Medulla oblongata (tissue), 1 donor: ENCODE measurements at regions not wholly inside any gene's neighbourhood (a gene's known extent, or its start where the extent isn't known, plus 50 kb on each side); places are given as distances from the start of the nearest gene placed in this dataset.

ENCODE experiments used
- DNase-seq: peaks from one replicate; pipeline ENCODE4 v3.0.0-alpha.2; 2015; ENCODE audit errors: extremely low spot score

DNA sequence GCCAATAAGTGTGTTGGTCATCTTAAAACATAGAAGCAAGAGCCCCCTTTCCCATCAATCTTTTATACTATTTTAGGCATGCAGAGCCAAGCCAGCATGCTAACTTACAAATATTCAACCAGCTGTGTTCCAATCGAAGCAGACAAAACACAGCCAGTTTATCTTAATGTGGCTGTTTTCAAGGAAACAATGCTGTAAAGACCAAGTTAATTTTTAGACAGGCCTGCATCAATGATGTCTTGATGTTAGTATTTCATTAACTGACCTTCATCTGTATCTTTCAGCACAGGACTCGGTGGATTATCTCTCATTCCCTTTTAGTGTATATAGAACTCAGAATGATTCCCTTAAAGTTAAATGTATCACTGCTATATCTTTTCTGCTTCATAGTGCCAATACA is 262.0 kb upstream of the ZWINT start:
- DNase-seq = no peak

DNA sequence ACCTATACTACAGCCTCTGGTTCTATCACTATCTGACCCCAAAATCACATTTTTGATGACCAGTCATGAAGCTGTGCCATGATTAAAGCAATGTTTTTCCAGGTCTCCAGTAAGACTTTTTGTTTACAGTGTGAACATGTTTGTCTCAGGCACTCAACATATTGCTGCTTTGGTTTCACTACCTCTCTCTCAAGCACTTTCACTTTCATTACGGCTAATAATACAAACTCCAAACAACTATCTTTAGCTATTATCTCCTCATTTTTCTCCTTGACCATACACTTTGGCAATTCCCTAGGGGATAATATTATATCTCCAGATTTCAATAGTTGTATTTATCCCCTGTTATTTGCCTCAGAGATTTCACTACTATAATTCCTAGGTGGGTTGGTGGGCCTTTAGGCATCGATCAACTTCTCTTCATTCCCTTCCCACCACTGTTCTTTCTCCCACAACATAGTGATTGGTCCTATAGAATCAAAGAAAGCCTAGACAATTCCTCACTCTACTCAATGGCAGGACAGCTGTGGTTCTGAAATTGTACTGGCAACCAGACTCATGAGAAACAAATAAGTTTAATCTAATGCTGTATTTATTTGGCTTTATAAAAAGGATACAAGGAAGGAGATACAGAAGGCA is 261.4 kb upstream of the ZWINT start:
- peak; percentile 18 for DNase-seq

DNA sequence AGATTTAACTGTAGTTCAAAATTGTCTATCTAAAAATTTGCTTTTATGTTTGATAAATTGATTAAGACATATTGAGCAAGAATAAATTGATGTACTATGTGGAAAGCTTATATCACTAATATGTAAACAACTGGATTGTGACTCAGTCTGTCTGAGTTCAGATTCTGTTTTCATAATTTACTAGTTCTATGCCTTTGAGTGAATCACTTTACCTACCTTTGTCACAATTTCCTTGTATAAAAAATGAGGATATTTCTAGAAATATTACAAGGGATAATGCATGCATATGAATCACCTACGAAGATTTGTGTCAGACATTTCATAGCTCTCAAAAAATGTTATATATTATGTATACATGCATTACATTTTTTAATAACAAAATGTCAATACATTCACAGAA is 245.1 kb upstream of the ZWINT start:
- DNase-seq = no peak

DNA sequence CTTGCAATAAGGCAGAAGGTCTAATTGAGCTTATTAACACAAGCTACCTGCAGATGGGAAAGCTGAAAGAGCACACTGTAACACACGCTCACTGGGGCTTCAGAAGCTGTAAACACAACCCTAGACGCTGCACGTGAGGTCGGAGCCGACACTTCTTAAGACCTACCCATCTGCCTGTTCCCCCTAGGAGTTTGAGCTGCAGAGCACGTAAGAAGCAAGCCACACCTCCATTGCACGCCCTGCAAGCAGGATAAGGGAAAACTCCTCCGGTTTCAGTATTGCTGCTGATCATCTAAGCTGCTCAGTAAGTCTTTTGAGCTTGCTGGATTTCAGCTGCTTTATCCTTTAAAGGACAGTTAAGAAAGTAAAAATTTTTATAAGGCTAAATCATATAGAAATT is 244.0 kb upstream of the ZWINT start:
- no peak for DNase-seq

DNA sequence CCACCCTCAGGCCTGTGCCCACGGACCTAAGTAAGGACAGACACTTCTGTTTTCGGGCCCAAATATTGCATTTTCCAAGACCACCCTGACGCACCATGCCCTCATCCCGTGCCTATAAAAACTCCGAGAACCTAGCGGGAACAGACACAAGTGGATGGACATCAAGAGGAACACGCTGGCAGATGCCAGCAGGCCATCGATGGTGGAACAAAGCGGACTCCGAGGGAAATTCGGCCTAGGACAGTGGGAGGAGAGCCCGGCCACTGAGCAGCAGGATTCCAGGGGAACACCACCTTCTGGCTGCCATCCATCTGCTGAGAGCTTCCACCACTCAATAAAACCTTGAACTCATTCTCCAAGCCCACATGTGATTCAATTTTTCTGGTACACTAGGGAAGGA is 243.6 kb upstream of the ZWINT start:
- DNase-seq = no peak

DNA sequence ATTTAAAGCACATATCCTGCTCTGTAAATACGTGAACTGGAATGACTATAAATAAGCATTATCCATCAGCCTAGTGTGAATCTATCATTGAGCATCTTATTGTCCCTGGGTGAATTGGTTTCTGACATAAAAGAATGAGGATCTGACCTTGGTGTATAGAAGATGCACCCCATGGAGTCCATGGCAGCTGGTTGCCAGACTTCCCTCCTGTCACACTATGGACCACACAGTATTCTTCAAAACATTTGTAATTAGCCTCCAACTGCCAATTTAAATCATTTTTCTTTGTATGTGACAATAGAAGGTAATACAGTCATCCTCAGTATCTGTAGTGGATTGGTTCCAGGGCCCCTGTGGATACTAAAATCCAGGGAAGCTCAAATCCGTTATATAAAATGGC is 238.1 kb upstream of the ZWINT start:
- no peak for DNase-seq

DNA sequence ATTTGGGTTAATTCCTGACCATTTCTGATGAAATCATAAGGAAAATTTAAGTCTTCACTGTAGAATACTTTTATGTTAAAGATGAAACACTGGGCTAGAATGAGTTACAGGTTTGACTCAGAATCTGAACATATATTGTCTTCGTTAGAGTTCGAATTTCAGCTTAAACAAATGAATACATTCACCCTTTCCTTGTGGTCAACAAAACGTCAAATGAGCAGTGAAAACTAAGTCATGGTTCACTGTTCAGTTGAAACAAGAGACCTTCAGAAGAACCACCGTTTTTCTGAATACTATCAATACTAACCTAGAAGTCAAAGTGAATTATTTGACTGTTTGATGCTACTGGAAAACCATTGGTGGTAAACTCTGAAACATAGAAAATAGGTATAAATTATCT is 235.2 kb upstream of the ZWINT start:
- DNase-seq = no peak

DNA sequence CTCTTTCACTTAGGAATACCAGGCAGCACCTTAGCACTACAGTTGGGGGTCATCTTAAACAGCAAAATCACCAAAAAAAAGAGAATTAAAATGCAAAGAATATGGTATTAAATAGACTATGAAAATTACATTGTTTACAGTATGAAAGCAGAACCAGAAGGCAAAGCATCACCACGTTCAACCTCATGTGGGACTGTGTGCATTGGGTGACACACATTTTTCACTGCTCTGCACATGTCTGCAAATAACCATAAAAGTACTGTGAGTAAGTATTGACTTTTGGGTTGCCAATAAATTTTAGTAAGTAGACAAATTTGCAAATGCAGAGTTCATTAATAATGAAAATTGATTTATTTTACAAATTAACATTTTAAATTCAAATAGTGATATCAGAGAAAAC is 232.1 kb upstream of the ZWINT start:
- no peak for DNase-seq

DNA sequence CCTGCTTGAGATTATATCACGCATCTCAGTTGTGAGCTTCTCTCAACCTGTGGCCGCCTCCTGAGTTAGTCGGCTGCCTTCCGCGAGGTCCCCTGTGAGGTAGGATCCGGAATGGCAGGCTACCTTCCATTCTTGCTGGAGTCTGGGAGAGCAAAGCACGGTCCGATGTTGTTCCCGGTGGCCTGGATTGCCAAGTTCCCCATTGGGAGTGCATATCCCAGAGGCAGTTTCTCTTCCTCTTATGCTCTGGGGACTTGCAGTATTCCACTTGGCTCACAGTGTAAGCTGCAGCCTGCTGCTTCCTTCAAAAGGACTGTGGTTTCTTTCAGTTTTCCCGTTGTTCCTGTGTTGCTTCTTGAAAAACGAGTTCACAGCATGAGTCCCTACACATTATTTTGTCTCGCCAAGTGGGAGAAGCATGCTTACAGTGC is 225.4 kb upstream of the ZWINT start:
- DNase-seq = no peak

DNA sequence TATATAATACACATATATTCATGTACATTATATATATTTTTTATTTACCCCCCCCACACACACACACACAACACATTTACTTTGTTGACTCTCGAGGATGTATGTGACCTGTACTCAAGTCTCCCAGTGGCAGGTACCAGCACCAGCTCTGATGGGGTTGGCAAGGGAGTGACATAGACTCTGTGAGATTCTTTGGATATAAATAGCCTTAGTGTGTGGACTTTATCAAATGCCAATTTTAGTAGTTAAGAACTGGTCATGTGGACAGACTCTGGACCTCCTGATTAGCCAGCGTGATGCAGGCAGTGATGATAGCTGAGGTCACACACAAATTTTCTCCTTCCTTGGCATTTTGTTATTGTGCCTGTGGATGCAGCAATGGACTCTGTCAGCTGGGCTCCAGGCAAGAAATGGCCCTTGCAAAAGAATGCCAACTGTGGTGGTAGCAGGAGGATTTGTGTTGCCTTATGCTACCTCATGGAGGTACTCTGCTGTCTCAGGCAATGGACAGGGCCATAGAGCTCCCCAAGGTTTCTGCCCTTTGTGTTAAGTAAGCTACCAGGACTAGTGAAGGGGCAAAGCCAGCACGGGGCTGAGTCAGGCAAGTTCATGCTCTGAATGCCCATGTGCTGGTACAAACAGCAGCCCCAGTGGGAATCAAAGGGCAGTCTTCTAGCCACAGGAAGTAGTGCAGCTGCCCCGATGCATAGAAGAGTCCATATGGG is 224.6 kb upstream of the ZWINT start:
- DNase-seq = no peak

DNA sequence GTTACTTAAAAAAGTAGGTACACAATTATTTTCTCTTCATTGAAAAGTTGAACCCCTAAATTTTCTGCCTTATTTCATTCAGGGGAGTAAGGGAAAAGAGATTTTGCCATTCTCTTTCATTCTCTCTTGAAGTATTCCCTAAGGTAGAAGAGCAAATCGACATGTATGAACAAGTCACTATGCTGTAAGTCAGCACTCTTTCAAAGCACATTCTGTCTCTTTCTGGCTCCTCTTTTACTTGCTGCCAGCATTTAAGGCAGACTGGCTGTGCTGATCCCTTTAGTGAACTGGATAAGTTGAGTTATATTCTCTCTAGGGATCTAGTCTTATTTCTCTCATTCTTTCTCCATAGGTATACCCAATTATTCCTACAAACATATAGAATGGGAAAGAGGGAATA is 222.3 kb upstream of the ZWINT start:
- no peak for DNase-seq

DNA sequence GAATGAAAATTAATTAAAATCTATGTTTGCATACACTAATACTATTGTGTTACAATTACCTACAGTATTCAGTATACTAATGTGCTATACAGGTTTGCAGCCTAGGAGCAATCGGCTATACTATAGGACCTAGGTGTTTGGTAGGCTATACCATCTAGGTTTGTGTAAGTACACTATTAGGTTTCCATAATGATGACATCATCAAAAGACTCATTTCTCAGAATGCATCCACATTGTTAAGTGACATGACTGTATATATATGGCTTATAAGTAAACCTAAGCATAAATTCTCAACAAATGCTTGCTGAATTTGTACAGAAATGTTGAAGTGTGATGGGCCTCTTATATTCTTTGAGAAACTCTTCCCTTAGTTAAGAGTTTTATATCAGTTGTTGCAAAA is 206.5 kb upstream of the ZWINT start:
- no peak for DNase-seq

DNA sequence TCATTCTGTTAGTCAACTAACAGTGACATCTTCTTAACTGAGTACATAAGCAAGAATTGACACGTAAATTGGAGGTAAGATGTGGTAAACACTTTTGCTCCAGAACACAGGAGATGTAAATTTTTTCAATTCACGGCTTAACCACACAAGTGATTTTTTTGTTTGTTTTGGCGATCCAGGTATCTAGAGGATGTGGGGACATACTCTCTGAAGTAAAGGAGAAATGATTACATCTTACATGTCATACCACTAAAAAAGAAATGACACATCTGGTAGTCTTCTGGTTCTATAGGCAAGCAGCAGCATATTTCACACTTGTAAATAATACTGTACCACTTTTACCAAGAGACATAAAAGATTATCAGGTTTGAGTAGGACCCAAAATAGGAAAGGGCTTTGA is 200.3 kb upstream of the ZWINT start:
- no peak for DNase-seq

DNA sequence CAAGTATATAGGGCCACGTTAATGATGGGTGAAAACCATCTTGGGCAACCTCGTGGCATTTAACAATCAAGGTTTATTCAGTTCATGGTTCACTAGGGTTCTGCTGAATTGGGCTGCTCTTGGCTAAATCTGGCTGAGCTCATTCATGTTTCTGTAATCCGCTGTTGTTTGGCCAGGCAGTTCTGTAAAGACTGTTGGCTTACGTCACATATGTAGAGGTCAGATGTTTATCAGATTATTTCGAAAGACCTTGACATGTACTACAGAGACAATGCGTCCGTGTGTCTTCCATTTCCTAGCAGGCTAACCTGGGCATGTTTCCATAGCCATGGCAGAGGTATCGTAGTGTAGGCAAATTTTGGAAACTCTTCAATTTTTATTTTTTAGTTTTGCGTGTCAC is 190.0 kb upstream of the ZWINT start:
- no peak for DNase-seq

DNA sequence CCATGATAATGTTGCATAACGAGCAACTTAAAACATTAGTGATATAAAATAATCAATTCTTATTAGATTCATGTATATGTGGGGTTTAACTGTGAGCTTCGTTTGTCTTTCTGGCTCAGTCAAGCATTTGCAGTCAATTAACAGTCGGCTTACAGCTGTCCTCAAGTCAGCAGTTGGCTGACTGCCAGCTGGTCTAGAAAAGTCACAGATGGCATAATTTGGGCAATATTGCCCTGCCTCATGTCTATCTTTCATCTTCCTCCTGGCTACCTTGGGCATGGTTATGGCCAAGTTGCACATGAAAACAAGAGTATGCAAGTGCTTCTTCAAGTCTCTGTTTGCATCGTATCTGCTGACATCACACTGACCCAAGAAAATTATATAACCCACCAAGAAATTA is 186.1 kb upstream of the ZWINT start:
- DNase-seq = no peak

DNA sequence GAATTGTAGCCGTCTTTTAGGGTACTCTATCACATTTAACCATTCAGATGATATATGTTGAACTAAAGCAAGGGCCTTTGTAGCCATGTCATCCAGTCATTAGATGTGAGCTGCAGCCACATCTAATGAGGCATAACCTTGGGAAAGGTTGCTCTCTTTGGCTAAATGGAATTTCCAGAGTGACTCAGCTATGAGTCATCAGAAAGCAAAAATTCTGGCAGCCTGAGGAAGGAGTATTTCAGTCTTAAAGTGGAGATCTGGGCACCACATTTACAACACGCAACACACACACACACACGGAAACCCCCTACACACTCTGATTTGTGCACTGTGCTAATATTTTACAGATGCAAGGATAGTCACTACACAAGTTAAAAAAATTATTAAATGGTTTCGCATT is 176.9 kb upstream of the ZWINT start:
- DNase-seq = no peak

DNA sequence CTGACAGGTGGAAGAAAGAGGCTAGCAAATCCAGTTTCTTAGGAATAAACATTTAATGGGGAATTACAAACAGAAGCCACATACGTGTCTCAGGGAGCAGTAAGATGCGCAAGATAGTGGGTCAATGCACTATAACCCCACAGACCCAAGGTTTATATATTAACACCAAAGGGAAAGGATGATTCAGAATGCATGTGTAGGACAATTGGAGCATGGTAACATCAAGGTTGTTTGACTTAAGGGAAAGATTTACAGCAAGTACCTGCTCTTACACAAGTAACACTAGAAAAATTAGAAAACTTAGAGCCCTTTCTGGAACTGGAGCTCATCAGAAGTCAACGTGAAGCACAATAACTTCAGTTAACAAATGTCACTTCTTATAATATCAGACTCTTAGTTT is 161.1 kb upstream of the ZWINT start:
- DNase-seq = no peak

DNA sequence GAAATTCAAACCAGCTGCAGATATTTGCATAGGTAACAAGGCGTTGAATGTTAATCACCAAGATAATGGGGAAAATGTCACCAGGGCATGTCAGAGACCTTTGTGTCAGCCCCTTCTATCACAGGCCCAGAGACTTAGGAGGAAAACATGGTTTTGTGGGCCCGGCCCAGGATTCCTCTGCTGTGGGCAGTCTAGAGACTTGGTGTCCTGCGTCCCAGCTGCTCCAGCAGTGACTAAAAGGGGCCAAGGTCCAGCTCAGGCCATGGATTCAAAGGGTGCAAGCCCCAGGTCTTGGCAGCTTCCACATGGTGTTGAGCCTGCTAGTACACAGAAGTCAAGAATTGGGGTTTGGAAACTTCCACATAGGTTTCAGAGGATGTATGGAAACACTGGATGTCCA is 147.5 kb upstream of the ZWINT start:
- DNase-seq = no peak

DNA sequence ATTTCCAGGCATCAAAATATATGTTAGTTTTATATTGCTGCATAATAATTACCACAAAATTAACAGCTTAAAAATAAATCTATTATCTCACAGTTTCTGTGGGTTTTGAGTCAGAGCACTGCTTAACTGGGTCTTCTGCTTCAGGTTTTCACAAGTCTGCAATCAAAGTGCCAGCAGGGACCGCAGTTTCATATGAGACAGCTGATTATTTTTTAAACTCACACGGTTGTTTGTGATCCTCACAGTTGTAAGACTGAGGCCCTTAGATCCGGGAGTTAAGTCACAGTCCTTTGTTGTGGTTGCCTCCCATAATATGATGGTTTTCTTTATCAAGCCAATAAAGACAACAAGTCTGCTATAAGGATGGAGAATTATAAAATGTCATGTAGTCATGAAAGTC is 146.0 kb upstream of the ZWINT start:
- no peak for DNase-seq

DNA sequence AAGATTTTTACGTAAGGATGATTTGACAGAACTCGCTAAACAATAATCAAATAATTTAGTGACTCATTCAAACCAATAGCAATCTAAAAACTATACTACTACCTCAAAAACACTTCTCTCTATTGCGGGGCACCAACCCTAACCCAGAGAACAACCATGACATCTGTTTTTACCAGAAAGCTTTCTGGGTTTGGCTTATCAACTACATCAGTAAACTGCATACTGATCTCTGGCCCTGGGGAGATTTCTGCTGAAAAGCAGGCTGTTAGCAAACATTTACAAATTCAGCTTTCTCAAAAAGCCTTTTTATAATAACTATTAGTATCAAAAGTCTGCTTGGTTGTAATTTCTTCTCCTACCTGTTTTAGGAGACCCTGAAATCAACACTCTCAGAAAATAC is 144.5 kb upstream of the ZWINT start:
- no peak for DNase-seq

DNA sequence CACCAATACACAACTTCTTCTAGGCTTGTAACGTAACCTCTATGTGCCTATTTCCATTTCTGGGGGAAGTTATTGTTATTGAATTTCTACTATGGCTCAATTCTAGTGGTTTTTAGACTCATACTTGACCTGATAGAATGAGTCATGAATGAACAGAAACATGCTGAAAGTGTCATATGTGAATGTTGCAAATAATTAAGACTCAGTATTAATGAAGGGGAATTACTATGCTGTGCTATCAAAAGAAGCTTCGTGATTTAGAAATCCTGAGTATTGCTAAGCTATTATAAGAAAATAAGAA is 135.1 kb upstream of the ZWINT start:
- no peak for DNase-seq

DNA sequence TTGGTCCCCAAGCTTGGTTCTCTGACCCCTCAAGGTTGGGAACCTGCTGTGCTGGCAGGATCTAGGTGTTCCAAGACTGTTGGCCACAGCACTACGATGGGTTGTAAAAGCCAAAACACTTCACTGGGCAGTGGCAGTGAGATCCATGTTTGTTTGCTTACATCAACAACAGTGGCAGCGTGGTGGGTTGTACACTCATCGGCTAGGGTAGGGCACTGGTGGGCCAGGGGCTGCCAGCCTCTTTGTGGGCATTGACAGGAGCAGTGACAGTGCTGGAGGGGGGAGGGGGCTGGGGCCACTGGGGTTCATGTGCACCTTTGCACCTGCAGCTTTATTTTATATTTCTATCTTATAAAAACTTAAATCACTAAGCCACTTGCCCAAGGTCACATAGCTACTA is 126.7 kb upstream of the ZWINT start:
- no peak for DNase-seq

DNA sequence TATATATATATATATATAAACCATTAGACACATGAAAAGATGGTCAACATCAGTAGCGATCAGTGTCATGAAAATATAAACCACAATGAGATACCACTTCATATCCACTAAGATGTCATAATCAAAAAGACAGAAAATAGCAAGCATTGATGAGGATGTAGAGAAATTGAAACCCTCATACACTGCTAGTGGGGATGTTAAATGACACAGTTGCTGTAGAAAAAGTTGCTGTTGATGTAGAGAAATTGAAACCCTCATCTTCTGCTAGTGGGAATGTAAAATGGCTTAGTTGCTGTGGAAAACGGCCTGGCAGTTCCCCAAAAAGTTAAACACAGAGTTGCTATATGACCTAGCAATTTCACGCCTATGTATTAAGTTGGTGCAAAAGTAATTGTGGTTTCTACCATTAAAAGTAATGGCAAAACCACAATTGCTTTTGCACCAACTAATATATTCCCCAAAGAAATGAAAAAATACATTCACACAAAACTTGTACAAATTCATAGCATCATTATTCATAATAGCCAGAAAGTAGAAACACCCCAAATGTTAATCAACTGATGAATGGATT is 120.5 kb upstream of the ZWINT start:
- DNase-seq = no peak

DNA sequence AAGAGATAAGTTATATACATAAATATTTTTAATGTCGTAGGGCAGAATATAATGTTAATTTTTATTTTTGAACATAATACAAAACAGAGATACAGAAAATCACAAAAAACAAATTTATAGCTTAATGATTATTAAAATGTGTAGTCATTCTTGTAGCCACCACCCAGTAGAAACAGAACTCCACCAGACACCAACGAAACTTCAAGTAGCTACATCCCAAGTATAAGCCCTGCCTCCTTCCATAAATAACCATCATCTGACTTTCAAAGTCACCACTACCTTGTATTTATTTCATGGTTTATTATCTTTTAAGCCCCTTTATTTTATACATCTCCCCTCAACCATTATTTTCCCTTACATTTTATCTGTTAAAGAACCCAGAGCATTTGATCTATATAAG is 111.9 kb upstream of the ZWINT start:
- DNase-seq = no peak
